T-helper 2 cell treated with Interferon-gamma antibody and Interleukin-4, amounts not matched to agents 5 μg/mL and 100 μg/mL, for 36 hours (primary cell): ENCODE measurements at regions not wholly inside any gene's neighbourhood (a gene's known extent, or its start where the extent isn't known, plus 50 kb on each side); places are given as distances from the start of the nearest gene placed in this dataset.

ENCODE experiments used
- DNase-seq: peaks from one replicate; pipeline ENCODE4 v3.0.0; 2021; ENCODE audit warnings: low spot score
- H3K27ac Mint-ChIP-seq: one replicate; pipeline ENCODE4 v1.8.0; 2021; ENCODE audit warnings: mild to moderate bottlenecking, mixed read lengths
- H3K27me3 Mint-ChIP-seq: one replicate; pipeline ENCODE4 v1.8.0; 2021; ENCODE audit warnings: low read depth, mixed read lengths
- H3K36me3 Mint-ChIP-seq: one replicate; pipeline ENCODE4 v1.8.0; 2021; ENCODE audit warnings: low read depth, mixed read lengths
- H3K4me1 Mint-ChIP-seq: one replicate; pipeline ENCODE4 v1.8.0; 2021; ENCODE audit warnings: low read depth, mixed read lengths
- H3K4me3 Mint-ChIP-seq: one replicate; pipeline ENCODE4 v1.8.0; 2022; ENCODE audit warnings: mild to moderate bottlenecking, moderate library complexity, mixed read lengths
- H3K9me3 Mint-ChIP-seq: one replicate; pipeline ENCODE4 v1.8.0; 2021; ENCODE audit warnings: mixed read lengths

- no peak for DNase-seq
- Mint-ChIP-seq H3K27me3 (no peaks in the 10 kb centered on the region), H3K36me3 (no peaks in the 10 kb centered on the region), H3K4me3 (no peak overlapping the region), H3K4me1 (no peaks in the 10 kb centered on the region), H3K9me3 (peaks cover 4% of the 10 kb centered on the region), H3K27ac (no peak overlapping the region)
Measured at GRCh38 chr3:176570992-176571391, 626.3 kb downstream of the TBL1XR1 start.

GRCh38 chr3:176568189-176568588, 629.1 kb downstream of the TBL1XR1 start:
- H3K27me3 Mint-ChIP-seq = no peaks in the 10 kb centered on the region
- no peaks in the 10 kb centered on the region for H3K4me1 Mint-ChIP-seq
- H3K9me3 Mint-ChIP-seq = peaks cover 15% of the 10 kb centered on the region

DNA sequence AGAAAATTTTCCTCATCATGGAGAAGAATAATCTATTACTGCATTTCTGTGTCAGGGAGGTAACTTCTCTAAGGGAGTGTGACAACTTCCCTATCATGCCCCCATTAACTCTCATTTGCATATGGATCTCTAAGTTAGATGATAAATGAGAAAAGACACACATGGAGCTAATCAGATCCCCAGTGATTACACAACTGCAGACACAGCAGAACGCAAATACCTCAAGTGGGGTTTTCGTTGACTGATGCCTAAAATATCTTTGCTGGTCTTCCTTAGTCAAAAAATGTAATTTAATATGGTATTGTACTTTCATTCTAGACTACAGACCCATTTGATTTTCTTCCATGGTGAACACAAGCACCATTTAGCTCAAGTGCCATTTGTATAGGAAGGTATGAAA, 630.5 kb downstream of the TBL1XR1 start:
- Mint-ChIP-seq H3K27me3 (no peaks in the 10 kb centered on the region), H3K9me3 (peaks cover 15% of the 10 kb centered on the region), H3K36me3 (no peaks in the 10 kb centered on the region), H3K4me1 (no peaks in the 10 kb centered on the region), H3K27ac (no peak overlapping the region), H3K4me3 (no peak overlapping the region)
- DNase-seq = no peak

More at GRCh38 chr3:176568189-176568588, 629.1 kb downstream of the TBL1XR1 start:
- no peak for DNase-seq
- no peak overlapping the region for H3K4me3 Mint-ChIP-seq
- H3K36me3 Mint-ChIP-seq = no peaks in the 10 kb centered on the region
- H3K27ac Mint-ChIP-seq = no peak overlapping the region

- no peaks in the 10 kb centered on the region for H3K4me1 Mint-ChIP-seq
- H3K4me3 Mint-ChIP-seq = no peak overlapping the region
- DNase-seq = no peak
- H3K27me3 Mint-ChIP-seq = no peaks in the 10 kb centered on the region
- no peak overlapping the region for H3K27ac Mint-ChIP-seq
- H3K36me3 Mint-ChIP-seq = no peaks in the 10 kb centered on the region
- peaks cover 11% of the 10 kb centered on the region for H3K9me3 Mint-ChIP-seq
Measured at GRCh38 chr3:176562331-176562730, 635.0 kb downstream of the TBL1XR1 start.

- Mint-ChIP-seq H3K27ac (no peak overlapping the region), H3K4me3 (no peak overlapping the region), H3K36me3 (no peaks in the 10 kb centered on the region), H3K27me3 (no peaks in the 10 kb centered on the region), H3K9me3 (peaks cover 11% of the 10 kb centered on the region), H3K4me1 (no peaks in the 10 kb centered on the region)
- DNase-seq = no peak
Measured at GRCh38 chr3:176561826-176562225, 635.5 kb downstream of the TBL1XR1 start.

- Mint-ChIP-seq H3K4me3 (no peak overlapping the region), H3K27me3 (no peaks in the 10 kb centered on the region), H3K9me3 (no peaks in the 10 kb centered on the region), H3K4me1 (no peaks in the 10 kb centered on the region), H3K36me3 (no peaks in the 10 kb centered on the region), H3K27ac (no peak overlapping the region)
- no peak for DNase-seq
Measured at GRCh38 chr3:176554791-176555654, 642.3 kb downstream of the TBL1XR1 start.

DNA sequence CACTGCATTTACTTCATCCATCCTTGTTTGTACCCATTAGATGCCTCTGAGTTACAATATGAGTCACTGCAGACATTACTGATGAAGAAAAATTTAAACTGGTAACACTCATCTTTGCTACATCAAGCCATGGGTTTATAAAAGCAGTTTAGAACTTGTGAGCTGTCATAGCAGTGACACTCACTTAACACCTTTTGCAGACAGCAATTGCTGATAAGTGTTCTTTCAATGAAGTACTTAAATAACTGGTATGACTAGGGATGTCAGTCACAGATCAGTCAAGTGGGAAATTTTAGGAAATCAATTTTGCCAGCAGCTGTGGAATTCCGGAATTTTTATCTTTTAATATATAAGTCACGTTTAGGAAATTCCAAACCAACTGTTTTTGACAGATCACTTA, 643.0 kb downstream of the TBL1XR1 start:
- H3K36me3 Mint-ChIP-seq = no peaks in the 10 kb centered on the region
- H3K27me3 Mint-ChIP-seq = no peaks in the 10 kb centered on the region
- no peaks in the 10 kb centered on the region for H3K4me1 Mint-ChIP-seq
- no peak overlapping the region for H3K27ac Mint-ChIP-seq
- H3K4me3 Mint-ChIP-seq = no peak overlapping the region
- no peaks in the 10 kb centered on the region for H3K9me3 Mint-ChIP-seq
- DNase-seq = no peak

DNA sequence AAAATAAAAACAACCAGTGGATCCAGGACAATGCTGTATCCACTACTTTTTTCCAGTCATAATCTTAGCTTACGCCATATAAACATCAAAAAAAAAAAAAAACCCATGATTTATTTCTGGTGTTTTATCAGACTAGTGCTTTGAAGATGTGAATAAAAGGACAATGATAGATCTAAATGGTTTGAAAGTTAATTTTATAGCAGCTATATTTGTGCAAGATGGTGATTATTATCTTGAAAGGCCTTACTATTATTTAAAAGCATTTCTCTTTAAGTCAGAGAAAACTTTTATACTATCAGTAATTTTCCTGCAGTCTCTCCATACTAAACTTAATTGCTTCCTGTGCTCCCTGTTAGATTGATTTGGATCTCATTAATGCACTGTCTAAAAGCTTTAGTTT, 670.3 kb downstream of the TBL1XR1 start:
- no peak for DNase-seq
- H3K9me3 Mint-ChIP-seq = no peaks in the 10 kb centered on the region
- H3K27ac Mint-ChIP-seq = no peak overlapping the region
- no peaks in the 10 kb centered on the region for H3K4me1 Mint-ChIP-seq
- H3K4me3 Mint-ChIP-seq = no peak overlapping the region
- no peaks in the 10 kb centered on the region for H3K36me3 Mint-ChIP-seq
- H3K27me3 Mint-ChIP-seq = no peaks in the 10 kb centered on the region

DNA sequence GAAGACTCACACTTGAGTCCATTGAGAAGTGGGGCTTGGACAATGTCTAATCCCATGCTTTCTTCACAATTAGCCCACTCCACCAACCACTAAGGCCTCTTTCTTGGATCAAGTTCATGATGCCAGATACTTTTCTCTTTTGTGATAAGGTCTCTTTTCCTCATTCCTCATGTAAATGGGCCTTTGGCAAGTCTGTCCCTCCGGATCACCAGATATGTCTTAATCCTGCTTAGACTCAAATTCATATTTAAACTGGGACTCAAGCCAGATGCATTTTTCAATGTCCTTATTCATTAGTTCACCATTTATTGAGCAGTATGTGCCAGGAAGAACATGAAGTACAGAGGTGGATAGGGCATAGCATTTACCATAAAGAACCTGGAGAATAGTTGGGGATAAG, 671.1 kb downstream of the TBL1XR1 start:
- Mint-ChIP-seq H3K4me1 (no peaks in the 10 kb centered on the region), H3K9me3 (no peaks in the 10 kb centered on the region), H3K27me3 (no peaks in the 10 kb centered on the region), H3K36me3 (no peaks in the 10 kb centered on the region), H3K4me3 (no peak overlapping the region), H3K27ac (no peak overlapping the region)
- no peak for DNase-seq

GRCh38 chr3:176523114-176523513, 674.2 kb downstream of the TBL1XR1 start:
- Mint-ChIP-seq H3K9me3 (peaks cover 4% of the 10 kb centered on the region), H3K27me3 (no peaks in the 10 kb centered on the region), H3K4me1 (no peaks in the 10 kb centered on the region), H3K27ac (no peak overlapping the region), H3K4me3 (no peak overlapping the region), H3K36me3 (no peaks in the 10 kb centered on the region)
- no peak for DNase-seq

DNA sequence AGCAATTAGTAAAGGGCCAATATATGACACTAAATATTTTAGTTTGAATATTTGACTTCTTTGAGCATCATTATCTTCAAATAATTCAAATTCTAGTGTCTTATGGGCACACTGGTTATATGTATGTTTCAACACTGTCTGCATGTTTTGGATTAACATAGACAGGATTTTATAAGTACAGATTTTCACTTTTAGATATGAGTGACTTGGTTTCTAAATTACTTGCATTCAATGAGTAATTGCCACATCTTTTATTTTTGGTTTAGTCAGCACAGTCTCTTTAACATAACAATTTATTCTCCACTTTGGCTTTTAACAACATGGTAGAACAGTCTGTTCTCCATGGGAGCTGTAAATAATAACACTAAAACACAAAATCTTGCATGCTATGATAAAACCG, 674.8 kb downstream of the TBL1XR1 start:
- Mint-ChIP-seq H3K4me3 (no peak overlapping the region), H3K27ac (no peak overlapping the region), H3K27me3 (no peaks in the 10 kb centered on the region), H3K4me1 (no peaks in the 10 kb centered on the region), H3K36me3 (no peaks in the 10 kb centered on the region), H3K9me3 (peaks cover 9% of the 10 kb centered on the region)
- DNase-seq = no peak

DNA sequence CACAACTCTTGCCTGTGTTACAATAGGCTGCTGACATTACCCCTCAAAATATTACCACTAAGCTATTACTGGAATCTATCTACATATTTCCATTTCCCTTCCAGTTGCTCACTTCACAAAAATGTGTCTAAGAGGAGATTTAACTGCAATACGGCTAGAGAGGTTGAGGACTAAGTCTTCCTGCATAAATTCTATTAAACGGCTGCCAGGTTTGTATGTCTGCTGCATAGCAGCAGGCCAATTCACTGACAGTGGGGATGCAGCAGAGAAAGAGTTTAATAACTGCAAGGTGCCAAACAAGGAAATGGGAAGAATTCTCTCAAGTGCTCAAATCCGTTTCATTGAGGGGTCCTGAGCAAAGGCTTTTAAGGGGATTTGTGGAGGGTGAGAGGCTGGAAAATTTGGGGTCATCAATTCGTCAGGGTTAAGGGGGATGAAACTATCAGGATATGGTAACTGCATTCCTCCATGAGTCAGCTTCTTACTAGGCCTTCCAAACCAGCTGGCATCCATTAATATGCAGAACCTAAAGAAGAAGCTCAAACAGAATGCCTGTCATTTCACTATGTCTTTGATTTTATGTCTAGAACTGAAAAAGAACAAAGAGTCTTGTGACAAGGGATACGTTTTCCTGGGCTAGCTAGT, 675.6 kb downstream of the TBL1XR1 start:
- Mint-ChIP-seq H3K9me3 (peaks cover 9% of the 10 kb centered on the region), H3K4me3 (no peak overlapping the region), H3K27ac (no peak overlapping the region), H3K4me1 (no peaks in the 10 kb centered on the region), H3K36me3 (no peaks in the 10 kb centered on the region), H3K27me3 (no peaks in the 10 kb centered on the region)
- no peak for DNase-seq

DNA sequence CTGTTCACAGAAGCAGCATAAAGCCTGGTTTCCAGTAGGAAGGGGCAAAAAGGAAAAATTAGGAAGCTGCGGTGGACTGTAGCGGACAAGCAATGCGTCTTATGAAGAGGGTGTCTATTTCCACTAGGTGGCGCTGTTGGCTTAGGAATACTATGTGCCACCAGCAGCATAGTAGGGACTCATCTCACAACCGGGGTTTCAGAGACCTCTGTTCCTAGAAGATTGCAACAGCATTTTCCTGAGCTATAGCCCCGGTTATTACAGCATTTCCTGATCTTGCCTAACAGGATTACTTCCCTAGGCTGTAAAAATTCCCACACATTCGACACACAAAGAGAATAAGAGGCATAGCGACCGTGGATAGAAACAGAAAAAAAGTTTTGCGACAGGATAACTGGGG, 683.0 kb downstream of the TBL1XR1 start:
- no peak overlapping the region for H3K27ac Mint-ChIP-seq
- no peaks in the 10 kb centered on the region for H3K4me1 Mint-ChIP-seq
- no peak for DNase-seq
- H3K27me3 Mint-ChIP-seq = no peaks in the 10 kb centered on the region
- H3K4me3 Mint-ChIP-seq = no peak overlapping the region
- H3K36me3 Mint-ChIP-seq = no peaks in the 10 kb centered on the region
- peaks cover 43% of the 10 kb centered on the region for H3K9me3 Mint-ChIP-seq

GRCh38 chr3:176513604-176514003, 683.7 kb downstream of the TBL1XR1 start:
- Mint-ChIP-seq H3K27ac (no peak overlapping the region), H3K36me3 (no peaks in the 10 kb centered on the region), H3K4me1 (no peaks in the 10 kb centered on the region), H3K4me3 (no peak overlapping the region), H3K27me3 (no peaks in the 10 kb centered on the region), H3K9me3 (peaks cover 44% of the 10 kb centered on the region)
- DNase-seq = no peak
